HepG2 (cell line): ENCODE measurements at regions not wholly inside any gene's neighbourhood (a gene's known extent, or its start where the extent isn't known, plus 50 kb on each side); places are given as distances from the start of the nearest gene placed in this dataset.
A peak's percentile ranks its signal among the peaks of the same experiment; 100 is the strongest.

Experiments used
- EP300 ChIP-seq, 3 experiments: sonication (generic) in 1 of 3; formaldehyde crosslinking in 1 of 3; IDR thresholded peaks; 2 replicates each; pipeline versions ENCODE4 v1.5.1 to v1.6.1; 2011 to 2020; ENCODE audit warnings: low read depth in 2 of 3, low read length in 2 of 3, borderline replicate concordance in 1 of 3, improper control_type of control experiment in 1 of 3, mild to moderate bottlenecking in 1 of 3, missing genetic modification reagents in 1 of 3, moderate library complexity in 1 of 3
- ZNF619 ChIP-seq: sonication (generic); formaldehyde crosslinking; IDR thresholded peaks from 2 replicates; pipeline ENCODE4 v1.4.0; 2020; ENCODE audit warnings: mild to moderate bottlenecking, missing genetic modification reagents
- TF ChIP-seq, protein P1 (sequence below): sonication (generic); formaldehyde crosslinking; IDR thresholded peaks from 2 replicates; pipeline ENCODE4 v1.4.0; 2020; ENCODE audit warnings: missing genetic modification reagents
- TF ChIP-seq, protein P2 (sequence below): sonication (generic); formaldehyde crosslinking; IDR thresholded peaks from 2 replicates; pipeline ENCODE4 v1.5.0; 2020; ENCODE audit warnings: missing genetic modification reagents, mild to moderate bottlenecking, borderline replicate concordance
- TF ChIP-seq, protein P3 (sequence below): sonication (generic); formaldehyde crosslinking; conservative IDR thresholded peaks from 2 replicates; pipeline ENCODE4 v1.8.0; 2022; ENCODE audit warnings: missing genetic modification reagents

DNA sequence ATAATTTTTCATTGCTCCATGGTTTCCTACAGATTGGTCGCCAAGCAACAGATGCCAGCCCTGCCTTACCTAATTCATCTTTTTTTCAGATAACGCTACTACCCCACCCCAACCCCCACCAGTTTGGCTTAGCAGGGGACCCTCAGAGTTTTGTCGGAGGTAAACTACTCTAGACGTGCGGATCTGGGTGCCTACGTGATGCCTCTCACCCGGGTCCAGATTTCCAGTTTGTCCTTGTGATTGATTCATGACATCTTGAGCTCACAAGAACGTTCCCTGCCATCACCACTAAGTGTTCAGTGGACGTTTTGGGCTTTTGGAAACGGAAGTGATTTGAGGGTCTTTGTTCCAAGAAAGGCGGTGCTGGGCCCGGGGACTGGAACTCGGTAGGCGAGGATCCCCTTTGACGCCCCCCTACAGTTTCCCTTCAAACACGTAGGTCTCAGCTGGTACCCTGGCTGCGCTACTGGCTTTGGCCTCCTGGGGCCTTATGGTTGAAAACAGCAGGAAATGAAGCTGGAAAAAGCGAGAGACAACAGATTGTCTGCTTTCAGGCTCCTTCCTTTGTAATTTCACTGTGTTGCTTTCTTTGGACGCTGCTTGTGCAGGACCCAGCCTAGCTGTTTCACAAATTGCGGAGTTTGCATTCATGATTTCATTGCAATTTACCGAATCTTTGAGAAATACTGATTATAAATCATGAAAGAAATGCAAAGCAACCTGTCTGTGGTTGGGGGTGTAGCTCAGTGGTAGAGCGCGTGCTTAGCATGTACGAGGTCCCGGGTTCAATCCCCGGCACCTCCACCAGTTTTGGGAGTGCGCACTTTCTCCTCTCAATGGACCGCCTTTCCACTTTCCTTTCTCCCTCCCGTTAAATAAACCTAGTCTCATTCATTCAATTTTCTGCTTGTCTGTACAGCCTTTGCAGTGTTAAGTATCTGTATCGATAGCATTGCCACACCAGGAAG is 81.0 kb downstream of the GPX5 start (continued):
- TF ChIP-seq, protein P1, sequence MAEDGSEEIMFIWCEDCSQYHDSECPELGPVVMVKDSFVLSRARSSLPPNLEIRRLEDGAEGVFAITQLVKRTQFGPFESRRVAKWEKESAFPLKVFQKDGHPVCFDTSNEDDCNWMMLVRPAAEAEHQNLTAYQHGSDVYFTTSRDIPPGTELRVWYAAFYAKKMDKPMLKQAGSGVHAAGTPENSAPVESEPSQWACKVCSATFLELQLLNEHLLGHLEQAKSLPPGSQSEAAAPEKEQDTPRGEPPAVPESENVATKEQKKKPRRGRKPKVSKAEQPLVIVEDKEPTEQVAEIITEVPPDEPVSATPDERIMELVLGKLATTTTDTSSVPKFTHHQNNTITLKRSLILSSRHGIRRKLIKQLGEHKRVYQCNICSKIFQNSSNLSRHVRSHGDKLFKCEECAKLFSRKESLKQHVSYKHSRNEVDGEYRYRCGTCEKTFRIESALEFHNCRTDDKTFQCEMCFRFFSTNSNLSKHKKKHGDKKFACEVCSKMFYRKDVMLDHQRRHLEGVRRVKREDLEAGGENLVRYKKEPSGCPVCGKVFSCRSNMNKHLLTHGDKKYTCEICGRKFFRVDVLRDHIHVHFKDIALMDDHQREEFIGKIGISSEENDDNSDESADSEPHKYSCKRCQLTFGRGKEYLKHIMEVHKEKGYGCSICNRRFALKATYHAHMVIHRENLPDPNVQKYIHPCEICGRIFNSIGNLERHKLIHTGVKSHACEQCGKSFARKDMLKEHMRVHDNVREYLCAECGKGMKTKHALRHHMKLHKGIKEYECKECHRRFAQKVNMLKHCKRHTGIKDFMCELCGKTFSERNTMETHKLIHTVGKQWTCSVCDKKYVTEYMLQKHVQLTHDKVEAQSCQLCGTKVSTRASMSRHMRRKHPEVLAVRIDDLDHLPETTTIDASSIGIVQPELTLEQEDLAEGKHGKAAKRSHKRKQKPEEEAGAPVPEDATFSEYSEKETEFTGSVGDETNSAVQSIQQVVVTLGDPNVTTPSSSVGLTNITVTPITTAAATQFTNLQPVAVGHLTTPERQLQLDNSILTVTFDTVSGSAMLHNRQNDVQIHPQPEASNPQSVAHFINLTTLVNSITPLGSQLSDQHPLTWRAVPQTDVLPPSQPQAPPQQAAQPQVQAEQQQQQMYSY (CRISPR knock-in tag), result no peak
- TF ChIP-seq, protein P2, sequence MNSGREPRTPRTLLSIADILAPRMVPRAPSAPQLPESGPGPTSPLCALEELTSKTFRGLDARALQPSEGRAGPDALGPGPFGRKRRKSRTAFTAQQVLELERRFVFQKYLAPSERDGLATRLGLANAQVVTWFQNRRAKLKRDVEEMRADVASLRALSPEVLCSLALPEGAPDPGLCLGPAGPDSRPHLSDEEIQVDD (CRISPR knock-in tag), result no peak
- TF ChIP-seq EP300 (IDR thresholded peaks at IDR 0.05; ENCODE audit: low read depth in 2 of 2, low read length in 2 of 2), result no peak
- TF ChIP-seq EP300 (CRISPR knock-in tag; IDR thresholded peaks at IDR 0.05; ENCODE audit: borderline replicate concordance), result no peak
- TF ChIP-seq, protein P3, sequence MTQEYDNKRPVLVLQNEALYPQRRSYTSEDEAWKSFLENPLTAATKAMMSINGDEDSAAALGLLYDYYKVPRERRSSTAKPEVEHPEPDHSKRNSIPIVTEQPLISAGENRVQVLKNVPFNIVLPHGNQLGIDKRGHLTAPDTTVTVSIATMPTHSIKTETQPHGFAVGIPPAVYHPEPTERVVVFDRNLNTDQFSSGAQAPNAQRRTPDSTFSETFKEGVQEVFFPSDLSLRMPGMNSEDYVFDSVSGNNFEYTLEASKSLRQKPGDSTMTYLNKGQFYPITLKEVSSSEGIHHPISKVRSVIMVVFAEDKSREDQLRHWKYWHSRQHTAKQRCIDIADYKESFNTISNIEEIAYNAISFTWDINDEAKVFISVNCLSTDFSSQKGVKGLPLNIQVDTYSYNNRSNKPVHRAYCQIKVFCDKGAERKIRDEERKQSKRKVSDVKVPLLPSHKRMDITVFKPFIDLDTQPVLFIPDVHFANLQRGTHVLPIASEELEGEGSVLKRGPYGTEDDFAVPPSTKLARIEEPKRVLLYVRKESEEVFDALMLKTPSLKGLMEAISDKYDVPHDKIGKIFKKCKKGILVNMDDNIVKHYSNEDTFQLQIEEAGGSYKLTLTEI, result no peak
- TF ChIP-seq ZNF619 (CRISPR knock-in tag), result 0 out of 2 replicates have a peak, but pooled peaks have one; percentile 58
